ENCODE measurements at regions not wholly inside any gene's neighbourhood (a gene's known extent, or its start where the extent isn't known, plus 50 kb on each side); places are given as distances from the start of the nearest gene placed in this dataset.
"Not testable (repeated sequence)": the region's sequence is repeated elsewhere in the genome, so short reads cannot be mapped to it uniquely, and the experiment has no call there.

DNA sequence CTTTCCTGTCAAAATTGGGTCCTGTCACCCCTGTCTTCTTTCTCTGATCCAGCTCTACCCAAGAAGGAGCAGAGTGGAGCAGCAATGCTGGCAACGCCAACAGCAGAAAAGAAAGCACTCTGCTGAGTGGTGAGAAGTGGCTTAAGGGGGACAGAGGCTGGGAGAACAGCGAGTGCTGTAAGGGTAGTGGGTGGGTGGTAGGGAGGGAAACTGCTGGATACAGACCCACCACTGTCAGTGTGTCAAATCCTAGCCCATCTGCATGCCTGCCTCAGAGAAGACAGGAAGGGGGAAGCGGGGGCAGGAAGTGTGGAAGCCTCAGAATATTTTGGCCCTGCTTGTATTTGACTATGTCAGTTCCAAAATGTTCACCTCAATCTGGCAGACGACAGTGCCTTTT is 170.4 kb upstream of the MAST4 start:
- DNase-seq: no peak

DNA sequence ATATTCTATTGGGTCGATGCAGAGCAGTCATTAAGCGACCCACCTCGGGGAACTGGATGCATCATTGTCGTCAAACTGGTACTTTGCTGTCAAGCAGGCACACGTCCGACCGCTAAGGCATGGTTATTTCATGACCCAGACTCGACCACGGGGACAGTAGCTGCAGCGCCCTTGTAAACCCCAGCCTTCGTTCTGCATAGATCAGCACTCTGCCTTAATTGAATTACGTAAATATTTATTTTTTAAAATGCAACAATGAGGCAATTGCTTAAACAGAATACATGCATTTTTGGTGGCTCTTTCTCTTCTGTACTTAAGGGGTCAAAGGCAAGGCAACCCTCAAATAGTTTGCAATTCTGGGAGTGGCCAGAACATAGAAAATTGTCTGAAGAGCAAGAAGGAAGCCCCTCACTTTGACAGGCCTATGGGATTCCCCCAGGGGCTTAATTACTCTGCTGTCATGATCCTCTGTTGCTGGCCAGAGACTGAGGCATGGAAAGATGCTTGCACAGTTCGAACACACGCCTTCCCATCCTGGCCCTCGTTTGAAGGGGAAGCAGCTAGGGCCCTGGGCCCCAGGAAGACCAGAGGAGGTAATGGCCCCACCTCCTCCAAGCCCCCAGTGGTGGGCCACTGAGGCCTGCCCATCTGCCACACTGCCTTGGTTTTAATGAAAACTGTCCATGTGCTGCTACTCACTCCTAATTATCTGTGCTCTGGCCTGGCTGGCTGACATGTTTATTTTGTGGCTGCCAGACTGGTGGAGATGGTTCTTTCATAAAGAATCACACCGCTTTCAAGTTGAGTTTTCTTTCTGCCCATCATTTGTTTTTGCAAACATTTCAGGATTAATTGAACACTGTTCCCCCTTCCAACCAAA is 169.7 kb upstream of the MAST4 start:
- no peak for DNase-seq

DNA sequence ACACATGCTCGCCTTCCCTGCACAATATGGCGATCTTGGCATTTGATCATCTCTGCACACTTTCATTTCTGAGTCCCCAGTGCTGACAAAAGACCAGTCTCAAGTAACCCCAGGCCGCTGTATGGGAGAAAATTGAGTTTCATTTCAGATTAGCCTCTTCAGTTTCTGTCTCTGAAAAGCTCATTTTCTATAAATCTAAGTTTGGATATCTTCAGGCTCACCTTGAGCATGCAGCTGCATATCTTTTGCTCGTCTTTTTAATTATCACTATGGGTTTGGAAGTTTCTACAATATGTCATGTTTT is 169.1 kb upstream of the MAST4 start:
- DNase-seq: no peak

DNA sequence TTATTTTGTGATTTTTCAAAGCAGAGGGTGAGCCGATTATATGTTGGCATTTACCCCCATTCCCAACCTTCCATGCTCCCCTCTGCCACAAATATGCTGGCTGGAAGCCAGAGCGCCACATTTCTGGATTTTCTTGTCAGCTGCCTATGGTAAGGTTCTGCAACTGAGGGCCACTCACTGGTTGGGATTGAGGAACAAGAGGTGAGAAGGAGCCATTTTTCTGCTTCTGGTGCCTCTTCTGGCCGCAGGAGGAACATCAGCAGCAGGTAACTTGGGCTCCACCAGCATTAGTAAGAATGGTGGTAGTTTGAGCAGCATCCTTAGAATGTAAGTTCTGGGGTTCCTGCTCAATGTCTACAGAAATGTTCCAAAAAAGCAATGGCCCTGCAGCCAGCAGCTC is 159.5 kb upstream of the MAST4 start:
- DNase-seq: no peak

DNA sequence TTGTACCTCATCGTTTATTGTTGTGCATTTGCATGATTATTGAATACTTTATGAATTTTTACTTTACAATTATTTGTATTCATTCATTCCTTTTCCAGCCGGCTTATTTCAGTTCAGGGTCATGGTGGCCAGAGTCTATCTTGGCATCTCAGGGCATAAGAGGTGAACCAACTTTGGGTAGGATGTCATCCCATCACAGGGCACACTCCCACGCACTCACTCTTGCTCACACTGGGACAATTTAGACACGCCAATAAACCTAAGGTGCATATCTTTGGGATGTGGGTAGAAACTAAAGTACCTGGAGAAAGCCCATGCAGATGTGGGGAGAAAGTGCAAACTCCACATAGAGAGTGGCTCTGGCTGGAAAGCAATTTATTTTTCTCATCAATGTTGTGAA is 158.1 kb upstream of the MAST4 start:
- DNase-seq: no peak

DNA sequence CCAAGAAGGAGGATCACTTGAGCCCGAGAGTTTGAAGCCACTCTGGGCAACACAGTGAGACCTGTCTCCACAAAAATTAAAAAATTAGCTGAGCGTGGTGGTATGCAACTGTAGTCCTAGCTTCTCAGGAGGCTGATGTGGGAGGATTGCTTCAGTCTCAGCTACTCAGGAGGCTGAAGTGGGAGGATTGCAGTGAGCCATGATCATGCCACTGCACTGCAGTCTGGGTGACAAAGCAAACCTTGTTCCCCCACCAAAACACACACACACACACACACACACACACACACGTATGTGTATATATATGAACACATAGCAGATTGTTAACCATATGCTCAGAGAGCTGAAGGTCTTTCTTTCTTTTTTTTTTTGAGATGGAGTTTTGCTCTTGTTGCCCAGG is 157.5 kb upstream of the MAST4 start:
- no peak for DNase-seq

DNA sequence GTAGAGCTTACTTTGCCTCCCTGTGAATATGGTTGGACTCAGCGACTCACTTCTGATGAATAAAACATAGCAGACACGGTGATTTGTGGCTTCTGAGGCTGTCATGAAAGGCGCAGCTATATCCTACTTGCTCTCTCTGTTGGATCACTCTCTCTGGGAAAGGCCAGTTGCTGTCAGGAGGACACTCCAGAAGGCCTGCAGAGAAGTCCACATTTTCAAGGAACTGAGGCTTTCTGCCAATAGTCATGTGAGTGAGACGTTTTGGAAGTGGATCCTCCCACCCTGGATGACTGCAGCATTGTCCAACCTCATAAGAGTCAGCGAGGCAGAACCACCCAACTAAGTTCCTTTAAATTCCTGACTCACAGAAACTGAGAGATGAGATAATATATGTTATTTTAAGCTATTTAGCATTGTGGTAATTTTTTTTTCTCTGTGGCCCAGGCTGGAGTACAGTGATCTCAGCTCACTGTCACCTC is 156.0 kb upstream of the MAST4 start:
- DNase-seq: no peak

DNA sequence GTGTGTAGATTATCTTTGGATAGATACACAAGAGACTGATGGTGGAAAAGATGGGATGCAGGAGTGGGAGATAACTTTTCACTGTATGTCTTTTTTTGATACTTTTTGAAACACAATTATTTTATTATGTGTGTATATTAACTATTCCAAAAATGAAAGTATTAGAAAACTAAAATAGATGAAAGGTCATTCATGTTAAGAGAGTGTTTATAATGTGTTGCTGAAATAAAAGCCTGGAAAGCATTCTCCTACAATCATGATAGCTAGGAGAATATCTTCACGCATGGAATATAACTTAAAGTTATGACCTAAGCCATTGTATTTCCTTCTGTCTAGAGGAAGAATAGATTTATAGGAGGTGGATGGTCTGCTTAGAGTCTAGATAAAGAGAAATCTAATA is 154.8 kb upstream of the MAST4 start:
- DNase-seq: no peak

DNA sequence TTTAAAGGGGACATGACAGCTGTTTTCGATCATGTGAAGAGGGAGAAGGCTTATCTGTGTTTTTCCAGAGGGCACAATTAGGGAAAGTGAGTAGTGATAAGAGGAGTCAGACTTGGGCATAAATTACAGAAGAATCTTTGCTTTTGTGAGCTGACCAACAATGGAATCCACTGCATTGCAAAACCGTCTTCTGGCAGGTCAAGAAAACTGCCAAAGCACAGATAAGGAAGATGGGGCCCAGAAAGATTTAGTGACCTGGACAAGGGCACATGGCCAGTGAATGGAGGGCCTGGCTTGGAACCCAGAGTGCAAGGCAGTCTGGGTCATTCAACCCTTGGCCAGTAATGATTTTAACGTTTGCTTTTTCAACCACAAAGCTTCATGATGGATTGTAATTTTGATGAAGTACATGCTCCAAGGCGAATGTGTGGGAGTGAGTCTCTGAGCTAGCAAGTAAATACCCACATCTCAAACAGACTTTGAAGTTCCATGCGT is 153.2 kb upstream of the MAST4 start:
- no peak for DNase-seq

DNA sequence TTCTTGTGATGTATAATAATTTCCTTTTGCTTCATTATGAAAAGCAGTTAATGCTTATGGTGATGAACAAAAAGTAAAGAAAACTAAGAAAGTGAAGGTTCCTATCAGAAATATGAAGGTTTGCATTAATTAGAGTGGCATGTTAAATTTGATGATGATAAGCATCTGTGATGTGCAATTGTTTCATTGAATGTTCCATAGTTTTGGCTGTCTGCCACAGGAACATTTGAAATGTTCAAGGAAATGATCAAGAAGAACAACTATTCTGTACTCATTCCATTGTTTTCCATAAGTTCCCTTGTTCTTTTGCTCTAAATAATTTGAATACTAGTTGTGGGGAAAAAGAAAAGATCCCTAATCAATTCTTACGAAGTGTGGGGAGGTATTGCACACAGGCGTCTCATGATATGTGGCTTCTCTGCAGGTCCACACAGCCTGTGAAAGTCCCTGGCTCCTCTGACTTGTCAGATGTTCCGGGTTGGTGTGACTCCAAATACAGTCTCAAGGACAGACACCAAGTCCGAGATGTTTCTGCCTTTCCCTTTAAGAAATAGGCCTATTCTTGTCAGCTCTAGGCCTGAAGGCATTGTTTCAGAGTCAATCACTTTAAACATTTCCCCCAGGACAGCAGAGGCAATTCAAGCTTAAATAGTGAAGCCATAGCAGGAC is 152.6 kb upstream of the MAST4 start:
- no peak for DNase-seq

DNA sequence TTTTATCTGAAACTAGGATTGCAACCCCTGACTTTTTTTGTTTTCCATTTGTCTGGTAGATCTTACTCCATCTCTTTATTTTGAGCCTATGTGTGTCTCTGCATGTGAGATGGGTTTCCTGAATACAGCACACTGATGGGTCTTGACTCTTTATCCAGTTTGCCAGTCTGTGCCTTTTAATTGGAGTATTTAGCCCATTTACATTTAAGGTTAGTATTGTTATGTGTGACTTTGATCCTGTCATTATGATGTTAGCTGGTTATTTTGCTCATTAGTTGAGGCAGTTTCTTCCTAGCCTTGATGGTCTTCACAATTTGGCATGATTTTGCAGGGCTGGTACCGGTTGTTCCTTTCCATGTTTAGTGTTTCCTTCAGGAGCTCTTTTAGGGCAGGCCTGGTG is 148.1 kb upstream of the MAST4 start:
- DNase-seq: not testable (repeated sequence)

DNA sequence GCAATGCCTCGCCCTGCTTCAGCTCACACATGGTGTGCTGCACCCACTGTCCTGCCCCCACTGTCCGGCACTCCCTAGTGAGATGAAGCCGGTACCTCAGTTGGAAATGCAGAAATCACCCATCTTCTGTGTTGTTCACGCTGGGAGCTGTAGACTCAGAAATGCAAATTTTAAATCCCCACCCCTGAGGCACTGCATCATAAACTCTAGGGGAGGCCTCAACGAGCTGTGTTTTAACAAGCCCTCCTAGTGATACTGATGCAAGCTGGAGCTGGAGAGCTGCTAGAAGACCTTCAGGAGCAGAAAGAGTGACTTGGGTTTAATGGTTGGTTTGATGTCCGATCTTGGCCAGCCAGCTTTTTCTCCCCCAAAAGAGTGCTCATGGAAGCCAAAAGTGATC is 146.0 kb upstream of the MAST4 start:
- DNase-seq: no peak

DNA sequence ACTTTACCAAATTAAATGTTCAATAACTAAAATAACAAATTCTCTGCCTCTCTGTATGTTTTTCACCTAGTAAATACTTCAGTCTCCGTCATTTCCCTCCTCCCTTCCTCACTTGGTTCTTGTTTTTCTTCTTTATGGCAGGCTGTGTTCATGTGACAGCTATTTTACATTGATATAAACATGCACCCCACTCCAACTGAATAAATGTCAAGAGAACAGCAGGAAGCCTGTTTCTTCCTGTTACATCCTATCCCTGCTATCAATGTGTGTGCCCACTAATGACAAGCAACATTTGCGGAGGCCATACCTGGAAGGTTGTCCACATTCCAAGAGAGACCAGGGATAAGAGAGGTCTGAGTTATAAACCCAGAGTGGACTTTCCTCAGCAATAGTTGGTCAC is 145.2 kb upstream of the MAST4 start:
- no peak for DNase-seq

DNA sequence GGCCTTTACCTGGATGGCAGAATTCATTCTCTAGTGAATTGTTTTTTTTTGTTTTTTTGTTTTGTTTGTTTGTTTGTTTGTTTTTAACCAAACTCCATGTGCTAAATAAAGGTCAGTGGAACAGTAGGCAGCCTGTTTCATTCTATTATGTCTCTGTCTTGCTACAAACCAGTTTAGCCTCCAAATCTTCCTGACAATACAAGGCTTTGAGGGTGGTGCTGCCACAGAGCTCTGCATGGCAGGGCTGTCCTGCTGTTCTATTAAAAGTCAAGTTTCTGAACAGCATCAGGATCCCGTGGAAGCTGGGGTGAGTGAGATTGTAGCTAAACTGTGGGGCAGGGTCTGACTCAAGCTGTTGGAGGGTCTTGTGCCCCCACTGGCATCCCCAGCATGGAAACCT is 144.1 kb upstream of the MAST4 start:
- no peak for DNase-seq

DNA sequence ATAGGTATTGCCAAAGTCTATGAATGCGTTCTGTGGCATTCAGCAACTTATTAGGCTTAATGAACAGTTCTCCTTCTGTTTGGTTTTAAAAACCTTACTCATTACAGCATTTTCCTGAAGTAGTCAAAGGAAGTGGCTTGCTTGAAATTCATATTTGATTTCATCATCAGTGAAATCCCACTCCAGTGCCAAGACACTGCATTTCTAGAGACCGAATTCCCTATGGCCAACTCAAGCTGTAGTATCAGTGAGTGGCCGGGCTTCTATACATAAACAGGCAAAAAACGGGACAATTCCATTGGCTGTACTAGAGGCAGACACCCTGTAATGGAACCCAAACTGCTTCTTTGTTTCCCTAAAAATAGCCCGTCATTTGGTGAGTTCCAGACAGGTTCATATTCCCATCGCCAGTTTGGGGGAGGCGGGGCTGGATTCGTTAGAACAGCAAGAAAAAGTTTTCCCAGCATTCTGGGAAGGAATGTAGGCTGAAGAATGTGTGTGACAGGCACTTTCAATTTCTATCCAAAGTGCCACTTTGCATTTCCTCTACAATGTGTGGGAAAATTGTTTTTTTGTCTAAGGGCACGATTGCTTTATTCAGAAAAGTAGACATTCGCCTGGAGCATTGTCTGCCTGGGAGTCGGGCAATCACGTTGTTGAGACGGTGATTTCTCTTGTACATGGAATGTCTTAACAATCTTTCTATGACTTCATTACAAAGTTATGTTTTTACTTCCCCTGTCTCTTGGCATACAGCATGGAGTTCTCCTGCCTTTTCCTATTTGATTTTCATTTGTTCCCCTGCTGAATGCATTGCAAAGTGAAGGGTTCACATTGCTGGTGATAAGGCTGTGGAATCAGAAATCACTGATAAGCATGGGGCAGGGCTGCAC is 141.8 kb upstream of the MAST4 start:
- DNase-seq: no peak

DNA sequence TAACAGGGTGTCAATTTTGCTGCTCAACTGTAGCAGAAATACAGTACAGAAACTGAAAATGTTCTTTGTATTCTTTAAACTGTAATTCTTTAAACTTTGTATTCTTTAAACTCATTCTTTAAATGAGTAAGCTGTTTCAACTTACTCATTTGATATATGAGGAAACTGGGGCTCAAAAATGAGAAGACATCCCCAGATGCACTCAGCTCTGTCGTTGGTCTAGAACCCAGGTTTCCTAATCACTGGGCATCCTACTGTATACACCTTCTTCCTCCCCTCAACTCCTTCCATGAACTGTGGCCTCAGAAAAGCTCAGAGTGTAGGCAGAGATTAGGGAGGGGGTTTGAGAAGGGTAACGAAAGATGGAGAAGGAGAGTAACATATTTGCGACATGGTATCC is 136.5 kb upstream of the MAST4 start:
- no peak for DNase-seq

DNA sequence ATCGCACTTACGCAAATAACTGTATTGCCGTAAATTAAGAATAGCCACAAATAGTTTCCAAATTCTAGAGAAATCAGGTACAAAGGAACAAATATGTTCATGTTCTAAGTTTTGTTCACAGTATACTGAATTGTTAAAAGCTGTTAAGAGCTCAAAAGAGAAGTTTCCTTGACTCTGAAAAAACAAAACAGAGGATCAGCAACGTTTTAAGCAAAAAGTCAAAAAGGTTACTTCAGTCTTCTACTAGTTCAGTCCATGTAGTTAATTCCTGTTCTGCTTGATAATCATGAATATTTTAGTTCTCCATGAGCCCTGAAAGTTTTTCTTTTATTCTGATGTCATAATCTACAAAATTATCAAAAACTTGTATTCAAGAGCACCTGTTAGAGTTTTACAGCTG is 128.6 kb upstream of the MAST4 start:
- DNase-seq: no peak

DNA sequence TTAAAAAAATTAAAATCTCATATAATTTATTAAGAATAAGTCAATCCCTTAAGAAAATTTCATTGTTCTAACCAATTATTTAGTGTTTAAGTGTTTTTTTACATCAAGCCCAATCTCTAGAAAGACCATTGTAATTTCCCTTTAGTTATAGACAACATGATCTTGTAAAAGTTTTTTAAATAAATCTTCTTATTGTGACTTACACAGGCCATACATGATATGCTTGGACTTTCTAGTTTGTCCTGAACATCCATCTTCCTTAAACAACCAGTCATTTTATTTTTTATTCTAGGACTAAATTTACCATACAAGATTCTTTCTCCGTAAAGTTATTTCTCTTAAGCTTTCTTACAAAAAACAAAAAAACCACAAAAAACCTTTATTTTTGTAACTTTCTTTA is 126.5 kb upstream of the MAST4 start:
- peak in 1 of 3 experiments; percentile 0 for DNase-seq

DNA sequence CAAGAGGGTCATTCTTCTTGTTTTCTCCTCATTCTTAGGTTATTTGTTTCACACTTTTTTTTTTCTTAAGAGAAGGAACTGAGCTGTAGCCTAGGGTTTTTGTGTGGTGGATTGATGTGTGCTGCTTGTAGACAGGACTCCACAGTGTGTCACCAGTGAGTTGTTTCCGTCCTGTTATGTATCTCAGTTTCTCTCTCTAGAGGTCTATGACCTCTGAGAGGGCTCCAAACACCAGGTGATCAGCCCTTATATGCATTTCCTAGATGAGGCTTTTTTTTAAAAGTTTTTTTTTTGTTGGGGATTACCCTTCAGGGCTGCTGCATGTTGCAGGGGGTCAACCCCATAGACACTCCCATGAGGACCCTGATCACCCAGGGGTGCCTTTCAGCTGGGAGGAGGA is 124.2 kb upstream of the MAST4 start:
- no peak for DNase-seq

DNA sequence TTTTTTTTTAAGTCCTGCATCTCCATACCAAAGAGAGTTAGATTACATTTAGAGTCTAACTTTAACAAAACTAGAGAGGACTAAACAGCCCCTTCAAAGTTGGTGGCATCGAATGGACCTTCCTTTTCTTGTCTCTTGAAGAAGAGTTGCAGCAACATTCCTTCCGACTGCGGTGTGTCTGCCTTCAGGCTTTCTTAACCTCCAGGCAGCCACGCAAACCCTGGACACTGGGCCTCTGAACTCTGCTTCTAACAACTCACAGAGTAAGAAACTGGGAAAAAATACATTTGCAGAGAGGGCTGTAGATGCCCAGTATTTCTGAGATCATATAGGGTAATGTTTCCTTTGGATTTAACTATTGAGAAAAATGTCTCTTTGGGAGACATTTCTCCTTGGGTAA is 120.5 kb upstream of the MAST4 start:
- no peak for DNase-seq

DNA sequence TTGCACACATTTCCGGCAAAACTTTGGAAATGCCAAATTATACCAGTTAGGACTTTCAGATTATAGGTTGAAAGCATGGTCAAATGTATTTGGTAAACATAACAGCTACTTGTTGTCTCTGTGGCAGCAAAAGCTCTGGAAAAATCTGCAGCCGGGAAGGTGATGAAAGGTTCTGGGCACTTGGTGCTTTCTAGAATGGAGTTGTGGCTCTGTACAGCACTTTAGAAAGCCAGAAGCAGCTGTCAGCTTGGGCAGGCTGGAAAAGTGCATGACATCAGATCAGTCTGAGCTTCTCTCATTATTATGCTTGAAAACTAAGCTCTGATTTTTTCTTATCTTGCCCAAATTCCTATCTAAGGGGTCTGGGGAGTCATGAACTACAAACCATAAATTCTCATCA is 118.6 kb upstream of the MAST4 start:
- DNase-seq: no peak

DNA sequence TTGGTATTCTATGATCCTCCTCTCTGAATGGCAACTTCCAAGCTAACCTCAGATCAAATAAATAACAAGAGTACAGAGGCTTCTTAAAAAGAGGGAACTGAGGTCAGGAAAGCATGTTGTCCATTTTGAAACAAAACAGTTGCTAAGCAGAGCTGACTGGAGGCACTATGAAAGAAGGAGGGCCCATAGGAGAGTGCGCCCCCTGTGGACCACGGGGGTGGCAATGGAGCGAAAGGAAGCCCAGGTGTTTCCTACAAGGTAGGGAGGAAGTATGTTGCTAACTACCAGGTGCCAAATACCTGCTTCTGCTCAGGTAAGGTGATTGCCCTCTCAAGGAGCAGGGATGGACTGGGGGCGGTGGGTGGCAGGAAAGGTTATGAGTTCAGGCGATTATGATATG is 101.8 kb upstream of the MAST4 start:
- DNase-seq: no peak

DNA sequence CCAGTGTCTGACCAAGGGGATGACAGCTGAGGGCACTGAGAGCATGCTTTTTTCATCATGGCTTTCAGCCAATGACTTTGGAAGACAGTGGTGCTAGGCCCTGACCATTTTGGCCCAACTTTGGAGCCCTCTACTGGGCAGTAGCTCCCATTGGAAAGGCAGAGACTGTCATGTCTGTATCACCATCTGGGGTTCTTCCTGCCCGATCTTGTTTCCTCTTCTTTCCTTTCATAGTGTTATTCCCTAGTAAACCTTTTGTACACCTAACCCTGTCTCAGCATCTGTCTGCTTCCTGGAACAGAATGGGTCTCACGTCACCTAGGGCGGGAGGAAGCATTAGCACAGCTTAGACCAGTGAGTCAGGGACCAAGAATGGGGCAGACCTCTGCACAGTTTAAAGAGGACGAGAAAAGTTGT is 97.4 kb upstream of the MAST4 start:
- no peak for DNase-seq

Data from NCI-H1417 (cell line).